DMS 273 (cell line): ENCODE measurements at regions not wholly inside any gene's neighbourhood (a gene's known extent, or its start where the extent isn't known, plus 50 kb on each side); places are given as distances from the start of the nearest gene placed in this dataset.
"Not testable (repeated sequence)": the region's sequence is repeated elsewhere in the genome, so short reads cannot be mapped to it uniquely, and the experiment has no call there.

ENCODE experiments used
- DNase-seq: peaks from one replicate; lab custom pipeline; 2025; ENCODE audit not compliant: unreplicated experiment; lab: John Stamatoyannopoulos, UW

GRCh38 chr15:31503758-31504461 lies 177.3 kb downstream of the KLF13 start:
- no peak for DNase-seq

- DNase-seq: no peak
Measured at GRCh38 chr15:31504462-31504839, 177.8 kb downstream of the KLF13 start.

GRCh38 chr15:31507573-31507972 lies 180.9 kb downstream of the KLF13 start:
- DNase-seq: not testable (repeated sequence)

- DNase-seq: no peak
Measured at GRCh38 chr15:31508656-31509055, 182.0 kb downstream of the KLF13 start.

GRCh38 chr15:31510057-31510456 lies 183.4 kb downstream of the KLF13 start:
- no peak for DNase-seq

GRCh38 chr15:31511707-31512310 lies 185.2 kb downstream of the KLF13 start:
- no peak for DNase-seq

- no peak for DNase-seq
Measured at GRCh38 chr15:31513178-31513577, 186.5 kb downstream of the KLF13 start.

- no peak for DNase-seq
Measured at GRCh38 chr15:31516440-31516839, 189.8 kb downstream of the KLF13 start.

GRCh38 chr15:31516874-31517273 lies 190.2 kb downstream of the KLF13 start:
- no peak for DNase-seq

GRCh38 chr15:31517711-31518110 lies 191.1 kb downstream of the KLF13 start:
- DNase-seq: no peak

- DNase-seq: no peak
Measured at GRCh38 chr15:31522028-31522427, 195.4 kb downstream of the KLF13 start.

GRCh38 chr15:31523027-31523654 lies 196.5 kb downstream of the KLF13 start:
- no peak for DNase-seq

GRCh38 chr15:31523655-31524049 lies 197.0 kb downstream of the KLF13 start:
- no peak for DNase-seq

GRCh38 chr15:31525185-31525695 lies 198.6 kb downstream of the KLF13 start:
- no peak for DNase-seq

- no peak for DNase-seq
Measured at GRCh38 chr15:31525988-31526665, 199.5 kb downstream of the KLF13 start.

GRCh38 chr15:31526916-31527690 lies 200.5 kb downstream of the KLF13 start:
- no peak for DNase-seq

- DNase-seq: no peak
Measured at GRCh38 chr15:31528846-31529245, 202.2 kb downstream of the KLF13 start.

GRCh38 chr15:31537770-31538592 lies 211.3 kb downstream of the KLF13 start:
- DNase-seq: no peak

- DNase-seq: no peak
Measured at GRCh38 chr15:31540633-31541032, 214.0 kb downstream of the KLF13 start.

- DNase-seq: no peak
Measured at GRCh38 chr15:31544361-31544760, 217.7 kb downstream of the KLF13 start.
